ENCODE measurements at regions not wholly inside any gene's neighbourhood (a gene's known extent, or its start where the extent isn't known, plus 50 kb on each side); places are given as distances from the start of the nearest gene placed in this dataset.

DNA sequence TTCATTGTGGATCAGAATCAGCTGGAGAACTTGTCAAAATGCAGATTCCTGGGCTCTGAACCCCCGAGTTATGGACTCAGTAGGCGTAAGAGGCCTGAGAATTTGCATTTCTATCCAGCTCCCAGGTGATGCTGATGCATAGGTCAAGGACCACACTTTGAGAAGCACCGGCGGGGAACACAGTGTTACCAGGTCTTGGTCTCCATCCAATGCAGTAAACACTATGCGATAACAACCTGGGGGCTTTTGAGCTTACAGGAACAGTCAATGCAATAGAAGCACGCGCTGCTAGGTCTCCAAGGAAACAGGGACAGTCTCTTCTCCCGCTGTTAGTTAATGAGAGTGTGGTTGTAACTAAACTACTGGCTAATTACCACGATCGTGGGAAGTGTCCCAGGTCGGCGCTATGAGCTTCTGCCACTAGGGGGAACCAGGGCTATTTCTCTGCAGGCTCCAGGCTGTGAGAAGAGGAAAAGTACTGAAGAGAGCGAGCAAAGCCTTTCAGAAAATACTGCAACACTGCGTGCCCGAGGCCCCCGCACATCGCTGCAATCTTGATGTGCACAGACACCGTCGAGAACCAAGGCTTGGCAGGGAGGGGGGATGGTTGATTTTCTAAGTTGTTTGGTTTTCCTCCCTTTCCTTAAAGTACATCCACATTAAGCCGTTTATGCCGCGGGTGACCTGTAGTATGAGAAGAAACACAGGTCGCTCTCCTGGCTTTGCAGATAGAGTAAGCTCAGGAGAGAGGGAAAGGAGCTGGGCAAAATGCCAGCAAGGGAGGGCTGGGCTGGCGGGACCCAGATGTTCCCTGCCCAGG, 52.0 kb upstream of the KCNA1 start:
- TF ChIP-seq, protein P1, sequence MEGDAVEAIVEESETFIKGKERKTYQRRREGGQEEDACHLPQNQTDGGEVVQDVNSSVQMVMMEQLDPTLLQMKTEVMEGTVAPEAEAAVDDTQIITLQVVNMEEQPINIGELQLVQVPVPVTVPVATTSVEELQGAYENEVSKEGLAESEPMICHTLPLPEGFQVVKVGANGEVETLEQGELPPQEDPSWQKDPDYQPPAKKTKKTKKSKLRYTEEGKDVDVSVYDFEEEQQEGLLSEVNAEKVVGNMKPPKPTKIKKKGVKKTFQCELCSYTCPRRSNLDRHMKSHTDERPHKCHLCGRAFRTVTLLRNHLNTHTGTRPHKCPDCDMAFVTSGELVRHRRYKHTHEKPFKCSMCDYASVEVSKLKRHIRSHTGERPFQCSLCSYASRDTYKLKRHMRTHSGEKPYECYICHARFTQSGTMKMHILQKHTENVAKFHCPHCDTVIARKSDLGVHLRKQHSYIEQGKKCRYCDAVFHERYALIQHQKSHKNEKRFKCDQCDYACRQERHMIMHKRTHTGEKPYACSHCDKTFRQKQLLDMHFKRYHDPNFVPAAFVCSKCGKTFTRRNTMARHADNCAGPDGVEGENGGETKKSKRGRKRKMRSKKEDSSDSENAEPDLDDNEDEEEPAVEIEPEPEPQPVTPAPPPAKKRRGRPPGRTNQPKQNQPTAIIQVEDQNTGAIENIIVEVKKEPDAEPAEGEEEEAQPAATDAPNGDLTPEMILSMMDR (IDR thresholded peaks at IDR 0.05; ENCODE audit: extremely low read depth in 1 of 2, insufficient read depth in 1 of 2, low read depth in 1 of 2, low read length in 2 of 2) = peak; percentile 81 to 92
- no peak for TF ChIP-seq POLR2A (IDR thresholded peaks at IDR 0.05; ENCODE audit: low read depth, low read length)
- TF ChIP-seq GATA2 (IDR thresholded peaks at IDR 0.05; ENCODE audit: insufficient read depth, insufficient read length, low read depth, low read length) = no peak
- no peak for TF ChIP-seq EZH2 (IDR thresholded peaks at IDR 0.05; ENCODE audit: borderline replicate concordance, low read depth, low read length, severe bottlenecking)
- no peak for TF ChIP-seq POLR2AphosphoS5 (IDR thresholded peaks at IDR 0.05; ENCODE audit: insufficient read depth, low read depth, low read length)
- TF ChIP-seq, protein P2, sequence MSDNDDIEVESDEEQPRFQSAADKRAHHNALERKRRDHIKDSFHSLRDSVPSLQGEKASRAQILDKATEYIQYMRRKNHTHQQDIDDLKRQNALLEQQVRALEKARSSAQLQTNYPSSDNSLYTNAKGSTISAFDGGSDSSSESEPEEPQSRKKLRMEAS (IDR thresholded peaks at IDR 0.05; ENCODE audit: insufficient read depth, insufficient read length) = no peak
- TF ChIP-seq MYC (IDR thresholded peaks at IDR 0.05; ENCODE audit: low read depth, low read length) = no peak

All from endothelial cell of umbilical vein (primary cell).